Activated T-helper 1 cell treated with anti-CD3 and anti-CD28 coated beads, Interleukin-2, amount 50 U/mL, for 16 hours (primary cell): ENCODE measurements at regions not wholly inside any gene's neighbourhood (a gene's known extent, or its start where the extent isn't known, plus 50 kb on each side); places are given as distances from the start of the nearest gene placed in this dataset.
A peak's percentile ranks its signal among the peaks of the same experiment; 100 is the strongest.

Experiments
- DNase-seq, 2 donors: peaks; one replicate each; pipeline ENCODE4 v3.0.0-alpha.2; 2020; ENCODE audit warnings: low read depth in 1 of 2, low spot score in 1 of 2

GRCh38 chrX:45888518-45888917 lies 656.7 kb downstream of the ZNF674 start:
- no peak for DNase-seq

DNA sequence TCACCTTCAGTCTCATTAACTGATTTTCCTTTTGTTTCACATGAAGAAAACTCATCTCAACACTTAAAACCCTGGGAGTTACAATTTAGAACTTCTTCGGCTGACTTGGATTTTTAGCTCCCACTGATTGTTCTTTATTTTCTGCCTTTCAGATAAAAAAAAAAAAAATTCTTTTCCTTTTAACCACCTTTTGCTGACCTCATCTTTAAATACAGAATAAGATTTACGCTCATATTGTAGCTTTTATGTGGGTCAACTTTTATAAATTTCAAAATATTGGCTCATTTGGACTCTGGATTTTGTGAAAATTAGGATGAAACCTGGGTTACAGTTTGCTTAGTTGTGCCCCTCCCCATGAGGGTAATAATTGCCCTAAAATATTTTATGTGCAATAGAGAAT lies 659.3 kb downstream of the ZNF674 start:
- no peak for DNase-seq

GRCh38 chrX:45879512-45879911 lies 665.7 kb downstream of the ZNF674 start:
- DNase-seq: no peak

GRCh38 chrX:45876206-45876605 lies 669.0 kb downstream of the ZNF674 start:
- no peak for DNase-seq

GRCh38 chrX:45873781-45874180 lies 671.4 kb downstream of the ZNF674 start:
- no peak for DNase-seq

- DNase-seq: no peak
Measured at GRCh38 chrX:45872480-45872879, 671.8 kb upstream of the DIPK2B start.

- no peak for DNase-seq
Measured at GRCh38 chrX:45868425-45868824, 667.7 kb upstream of the DIPK2B start.

GRCh38 chrX:45862801-45863200 lies 662.1 kb upstream of the DIPK2B start:
- no peak for DNase-seq

- no peak for DNase-seq
Measured at GRCh38 chrX:45860450-45860849, 659.8 kb upstream of the DIPK2B start.

DNA sequence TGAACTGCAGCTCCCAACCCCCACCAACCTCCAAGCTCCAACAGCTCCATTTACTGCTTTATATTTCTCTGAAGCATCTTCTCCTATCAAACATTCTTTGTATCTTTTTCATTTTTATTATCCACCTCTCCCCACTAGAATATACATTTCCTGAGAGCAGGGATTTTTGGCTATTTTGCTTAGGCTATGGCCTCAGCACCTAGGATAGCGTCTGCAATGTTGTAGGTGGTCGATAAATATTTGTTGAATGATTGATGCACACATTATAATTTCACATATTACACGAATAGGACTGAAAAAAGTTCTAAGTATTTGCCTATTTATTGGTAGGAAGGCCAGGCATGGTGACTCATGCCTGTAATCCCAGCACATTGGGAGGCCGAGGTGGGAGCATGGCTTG lies 658.7 kb upstream of the DIPK2B start:
- no peak for DNase-seq

DNA sequence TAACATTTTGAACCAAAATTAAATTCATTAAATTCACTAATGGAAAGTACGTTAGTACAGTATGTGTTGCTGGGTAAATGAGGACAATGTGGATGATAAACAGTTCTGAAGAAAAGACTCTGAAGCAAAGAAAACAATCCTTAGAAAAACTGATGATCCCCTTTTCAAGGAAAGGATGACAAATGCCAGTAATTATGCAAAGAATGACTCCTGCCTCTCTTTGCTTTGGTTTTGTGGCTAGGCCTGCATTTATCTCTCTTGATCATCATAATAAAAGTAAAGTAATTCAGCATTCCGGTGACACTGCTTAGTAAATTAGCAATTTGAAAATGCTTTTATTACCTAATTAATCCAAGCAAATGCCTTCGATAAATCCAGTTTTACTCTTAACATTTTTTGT lies 652.2 kb upstream of the DIPK2B start:
- DNase-seq: no peak

GRCh38 chrX:45851434-45851991 lies 650.8 kb upstream of the DIPK2B start:
- peak in 1 of 2 donors; percentile 31 for DNase-seq

DNA sequence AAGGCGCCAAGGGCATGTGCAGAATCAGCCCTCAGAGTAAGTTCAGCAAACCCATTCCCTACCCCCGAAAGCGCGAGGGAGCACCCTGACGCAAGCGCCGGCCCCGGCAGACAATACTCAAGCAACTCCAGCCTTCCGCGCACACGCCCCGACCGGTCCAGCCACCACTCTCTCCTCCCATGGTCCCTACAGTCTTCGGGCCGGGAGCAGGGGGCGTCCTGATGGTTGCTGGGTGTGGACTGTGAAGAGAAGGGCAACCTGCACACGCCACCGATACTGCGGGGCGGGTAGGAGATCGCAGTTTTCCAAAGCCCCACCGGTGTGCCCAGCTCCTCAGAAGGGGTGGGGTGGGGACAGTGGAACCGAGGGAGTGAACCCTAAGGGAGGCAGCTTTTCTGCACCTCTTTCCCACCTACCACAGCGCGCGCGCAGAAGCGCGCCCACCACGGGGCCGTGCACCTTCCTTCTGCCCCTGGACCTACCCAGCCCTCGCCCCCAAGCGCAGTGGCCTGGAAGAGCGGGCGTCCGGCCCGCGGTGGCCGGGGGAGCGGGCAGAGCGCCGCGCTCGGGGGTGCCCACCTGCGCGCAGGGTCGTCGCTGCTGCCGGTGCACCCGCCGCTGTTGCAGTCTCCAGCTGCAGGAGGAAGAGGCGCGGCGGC lies 650.2 kb upstream of the DIPK2B start:
- no peak for DNase-seq

DNA sequence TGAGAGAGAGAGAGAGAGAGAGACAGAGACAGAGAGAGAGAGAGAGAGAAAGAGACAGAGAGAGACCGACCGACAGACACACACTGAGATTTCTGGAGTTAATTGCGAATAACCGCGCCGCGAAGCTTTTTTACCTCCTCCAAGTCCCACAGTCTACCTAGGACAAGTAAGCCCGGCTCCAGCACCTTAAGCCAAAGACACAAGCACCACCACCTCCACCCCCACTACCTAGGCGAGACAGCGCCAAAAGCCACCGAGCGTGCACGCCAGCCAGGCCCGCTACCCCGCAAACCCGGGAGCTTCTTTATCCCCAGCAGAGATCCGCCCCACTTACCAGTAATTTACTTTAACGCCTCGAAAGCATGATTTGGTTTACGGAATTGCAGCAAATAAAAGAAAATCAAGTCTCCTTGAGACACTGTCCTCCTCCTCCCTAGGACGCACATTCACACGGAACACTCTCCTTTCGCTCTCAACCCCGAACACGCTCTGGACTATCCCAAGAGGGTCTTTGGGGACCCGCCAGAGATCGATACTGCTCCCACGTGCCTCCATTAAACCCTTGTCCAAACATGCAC lies 649.6 kb upstream of the DIPK2B start:
- peak in 1 of 2 donors; percentile 8 for DNase-seq

DNA sequence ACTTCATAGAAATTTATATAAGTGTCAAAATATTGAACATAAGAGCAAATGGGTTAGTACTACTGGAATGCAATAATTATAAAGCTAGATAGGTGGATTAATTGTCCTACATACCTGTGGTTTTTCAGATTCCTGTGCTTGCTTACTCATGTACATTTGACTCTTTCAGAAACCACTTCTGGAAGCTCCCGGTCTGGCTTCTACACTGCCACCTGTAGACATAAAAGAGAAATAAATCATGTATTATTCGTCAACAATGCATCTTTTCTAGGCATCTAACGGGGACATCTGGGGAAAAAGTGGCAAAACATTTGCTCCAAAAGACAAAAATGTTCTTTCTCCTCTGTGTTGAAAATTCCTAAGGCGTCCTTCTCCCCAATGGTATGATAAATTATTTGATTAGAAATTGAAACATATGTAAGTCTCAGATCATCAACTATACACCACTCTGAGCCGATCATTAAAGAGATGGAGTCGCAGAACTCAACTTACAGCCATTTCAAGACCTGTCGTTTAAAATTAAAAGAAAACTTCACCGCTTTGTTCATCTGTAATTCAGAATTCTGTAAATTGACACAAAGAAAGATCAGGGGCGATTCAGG lies 648.7 kb upstream of the DIPK2B start:
- DNase-seq: no peak

GRCh38 chrX:45847961-45848360 lies 647.3 kb upstream of the DIPK2B start:
- DNase-seq: no peak

GRCh38 chrX:45846328-45846727 lies 645.7 kb upstream of the DIPK2B start:
- DNase-seq: no peak

GRCh38 chrX:45845142-45845541 lies 644.5 kb upstream of the DIPK2B start:
- no peak for DNase-seq

- no peak for DNase-seq
Measured at GRCh38 chrX:45843518-45843917, 642.8 kb upstream of the DIPK2B start.

DNA sequence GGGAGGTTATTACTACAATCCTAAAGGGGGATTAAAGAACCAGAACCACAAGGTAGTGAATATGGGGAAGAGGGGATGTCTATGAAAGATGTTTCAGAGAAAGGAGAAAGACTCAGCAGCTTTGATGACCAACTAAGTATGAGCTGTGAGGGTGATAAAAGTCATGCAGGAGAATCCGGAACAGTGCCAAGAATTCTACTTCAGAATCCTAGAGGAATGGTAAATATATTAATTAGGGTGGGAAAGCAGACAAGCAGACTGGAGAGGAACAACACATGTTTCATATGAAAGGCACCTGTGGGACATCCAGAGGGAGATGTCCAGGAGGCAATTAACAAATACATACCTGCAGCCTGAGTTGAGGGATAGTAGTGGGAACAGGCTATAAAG lies 642.2 kb upstream of the DIPK2B start:
- no peak for DNase-seq

DNA sequence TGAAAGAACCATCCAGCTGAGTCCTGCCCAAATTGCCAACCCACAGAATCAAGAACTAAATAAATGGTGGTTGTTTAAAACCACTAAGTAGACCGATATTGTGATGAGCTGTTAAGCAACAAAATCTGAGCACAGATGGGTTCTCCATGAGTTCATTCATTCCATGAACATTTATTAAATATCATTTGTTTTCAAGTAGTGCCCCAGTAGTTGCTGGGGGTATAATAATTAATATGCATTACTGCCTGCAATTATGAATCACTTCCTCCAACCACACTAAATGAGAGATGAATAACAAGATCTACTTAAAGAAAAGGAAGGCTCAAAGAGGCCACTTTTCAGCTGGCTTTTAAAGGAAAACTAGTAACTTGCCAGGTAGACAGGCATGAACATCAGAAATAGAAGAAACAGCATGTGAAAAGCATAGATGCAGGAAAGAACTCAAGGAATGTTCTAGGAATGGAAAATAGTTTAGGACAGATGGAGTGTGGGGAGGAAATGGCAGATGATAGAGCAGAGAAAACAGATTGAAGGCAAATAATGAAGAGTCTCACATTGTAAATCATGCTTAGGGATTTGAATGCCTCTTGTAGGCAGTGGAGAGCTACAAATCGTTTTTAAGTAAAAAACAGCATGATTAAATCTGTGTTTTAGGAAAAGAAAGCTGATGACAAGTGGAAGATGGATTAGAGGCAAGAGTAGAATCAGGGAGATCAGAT lies 641.7 kb upstream of the DIPK2B start:
- DNase-seq: no peak

DNA sequence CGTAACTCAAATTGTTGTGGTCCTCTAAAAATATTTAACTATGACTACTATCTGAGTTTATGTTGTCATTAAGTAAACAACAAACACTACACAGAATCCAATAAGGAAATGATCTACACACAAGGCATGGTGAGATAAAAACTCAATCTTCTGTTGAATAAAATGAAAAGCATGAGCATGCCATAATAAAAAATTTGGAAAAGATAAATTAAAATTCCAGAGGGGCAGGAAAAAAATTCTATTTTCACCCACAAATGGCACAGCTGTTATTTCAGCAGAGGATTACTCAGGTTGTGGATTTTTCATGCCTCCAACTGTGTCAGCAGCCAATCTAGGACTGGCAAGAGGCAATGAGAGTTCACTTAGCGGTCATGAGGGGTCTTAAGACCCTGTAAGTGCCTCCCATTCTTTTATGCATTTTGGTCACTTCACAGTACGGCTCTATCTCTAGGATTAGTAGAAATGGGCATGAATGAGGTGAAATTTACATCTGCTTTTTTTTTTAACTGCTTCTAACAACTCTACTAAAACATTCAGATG lies 639.8 kb upstream of the DIPK2B start:
- DNase-seq: no peak
